Smooth muscle cell (in vitro differentiated cells): ENCODE measurements at regions not wholly inside any gene's neighbourhood (a gene's known extent, or its start where the extent isn't known, plus 50 kb on each side); places are given as distances from the start of the nearest gene placed in this dataset.
A peak's percentile ranks its signal among the peaks of the same experiment; 100 is the strongest.

Source experiments
- DNase-seq: peaks from one replicate; lab custom pipeline; 2025; ENCODE audit not compliant: unreplicated experiment; lab: John Stamatoyannopoulos, UW
- H2AFZ ChIP-seq: fragments of 200-600 bp; sonication (generic); 2 replicates; pipeline ENCODE4 v1.6.0; 2016; ENCODE audit warnings: antibody characterized with exemption, low read depth, mild to moderate bottlenecking
- H3F3A ChIP-seq: fragments of 200-600 bp; sonication (generic); 2 replicates; pipeline ENCODE4 v1.6.0; 2017; ENCODE audit warnings: antibody characterized with exemption, low read depth
- H3K27ac ChIP-seq: fragments of 200-600 bp; sonication (generic); 2 replicates; pipeline ENCODE4 v1.5.1; 2016; ENCODE audit warnings: low read depth, mild to moderate bottlenecking
- H3K27me3 ChIP-seq: fragments of 200-600 bp; sonication (generic); 2 replicates; pipeline ENCODE4 v1.6.1; 2016; ENCODE audit warnings: low read depth, mild to moderate bottlenecking
- H3K36me3 ChIP-seq: fragments of 200-600 bp; sonication (generic); 2 replicates; pipeline ENCODE4 v1.5.1; 2016; ENCODE audit warnings: low read depth
- H3K4me1 ChIP-seq: fragments of 200-600 bp; sonication (generic); 2 replicates; pipeline ENCODE4 v1.5.1; 2016; ENCODE audit warnings: low read depth
- H3K4me2 ChIP-seq: fragments of 200-600 bp; sonication (generic); 2 replicates; pipeline ENCODE4 v1.6.0; 2016; ENCODE audit warnings: mild to moderate bottlenecking
- H3K4me3 ChIP-seq: fragments of 200-600 bp; sonication (generic); 2 replicates; pipeline ENCODE4 v1.5.1; 2016; ENCODE audit warnings: mild to moderate bottlenecking
- H3K79me2 ChIP-seq: fragments of 200-600 bp; sonication (generic); 2 replicates; pipeline ENCODE4 v1.6.0; 2016; ENCODE audit warnings: low read depth, mild to moderate bottlenecking
- H3K9ac ChIP-seq: fragments of 200-600 bp; sonication (generic); 2 replicates; pipeline ENCODE4 v1.6.0; 2016; ENCODE audit warnings: low read depth
- H3K9me3 ChIP-seq: fragments of 200-600 bp; sonication (generic); replicated peaks from 2 replicates; pipeline ENCODE4 v1.5.1; 2016; ENCODE audit warnings: low read depth
- H4K20me1 ChIP-seq: fragments of 200-600 bp; sonication (generic); 2 replicates; pipeline ENCODE4 v1.6.0; 2016; ENCODE audit warnings: low read depth
- CTCF ChIP-seq: fragments of 200-600 bp; sonication (generic); IDR thresholded peaks from 2 replicates; pipeline ENCODE4 v1.5.1; 2017; ENCODE audit warnings: borderline replicate concordance, mild to moderate bottlenecking, antibody characterized with exemption; ENCODE audit not compliant: insufficient read depth, poor library complexity, severe bottlenecking
- WGBS: methylation state at CpG from one replicate; pipeline ENCODE4 v1.1.7; 2016; ENCODE audit warnings: low lambda C conversion rate; 5-methylcytosine and 5-hydroxymethylcytosine counted together

DNA sequence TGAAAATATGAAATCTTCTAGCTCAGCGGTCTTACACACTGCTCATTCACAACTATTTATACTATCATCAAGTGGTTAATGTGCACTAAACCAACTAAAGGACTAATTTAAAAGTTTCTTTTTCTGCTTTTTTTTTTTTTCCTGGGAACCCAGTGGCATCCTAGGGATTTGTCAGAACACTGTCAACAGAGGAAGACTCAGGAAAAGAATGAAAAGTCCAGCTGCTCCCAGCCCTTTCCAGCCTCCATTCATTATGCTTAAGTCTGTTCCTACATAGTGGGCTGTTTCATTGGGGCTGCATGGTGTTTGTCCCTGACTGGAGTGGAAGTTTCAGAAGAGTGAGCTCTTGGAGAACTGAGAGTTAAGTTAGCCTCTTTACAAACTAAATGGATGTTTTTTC is 391.1 kb downstream of the AASDHPPT start:
- Histone ChIP-seq H3K9me3 (no peaks in the 10 kb centered on the region), H3K27me3 (no peaks in the 10 kb centered on the region), H3K36me3 (no peaks in the 10 kb centered on the region), H3K4me1 (peaks cover 29% of the 10 kb centered on the region), H3K27ac (peak overlapping the region; percentile 21), H3K4me2 (peak overlapping the region; percentile 72), H4K20me1 (no peaks in the 10 kb centered on the region), H3K4me3 (no peak overlapping the region), H3F3A (peaks cover 18% of the 10 kb centered on the region), H2AFZ (no peak overlapping the region), H3K79me2 (no peaks in the 10 kb centered on the region), H3K9ac (no peak overlapping the region)
- TF ChIP-seq CTCF = no peak
- 64% methylated on average over 1 of the region's 1 CpG for WGBS
- no peak for DNase-seq

DNA sequence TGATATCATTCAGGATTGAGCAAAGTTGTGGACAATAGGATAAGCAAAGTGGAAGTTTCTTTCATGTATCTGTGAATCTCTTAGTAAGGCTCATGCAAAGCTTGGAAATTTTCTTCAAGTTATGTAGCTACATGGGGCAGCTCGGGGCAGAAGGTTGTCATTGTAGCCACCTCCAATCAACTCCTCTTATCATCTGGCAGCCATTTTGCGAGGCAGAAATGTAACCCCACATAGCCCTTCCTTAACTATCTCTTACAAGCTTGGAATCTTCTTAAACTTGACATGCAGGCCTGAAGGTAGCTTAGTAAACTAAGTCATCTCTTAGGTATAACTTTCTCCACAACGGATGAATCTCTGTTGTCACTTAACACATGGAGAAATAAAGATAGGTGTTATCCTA is 392.8 kb downstream of the AASDHPPT start:
- H4K20me1 ChIP-seq = no peaks in the 10 kb centered on the region
- 74% methylated on average over 3 of the region's 3 CpGs for WGBS
- no peak overlapping the region for H3K4me3 ChIP-seq
- no peak overlapping the region for H2AFZ ChIP-seq
- no peaks in the 10 kb centered on the region for H3K79me2 ChIP-seq
- no peak overlapping the region for H3K9ac ChIP-seq
- peaks cover 18% of the 10 kb centered on the region for H3F3A ChIP-seq
- DNase-seq = no peak
- no peaks in the 10 kb centered on the region for H3K36me3 ChIP-seq
- H3K27ac ChIP-seq = no peak overlapping the region
- no peak for TF ChIP-seq CTCF
- peaks cover 26% of the 10 kb centered on the region for H3K4me1 ChIP-seq
- H3K9me3 ChIP-seq = no peaks in the 10 kb centered on the region
- H3K4me2 ChIP-seq = no peak overlapping the region
- H3K27me3 ChIP-seq = no peaks in the 10 kb centered on the region

- Histone ChIP-seq H3K27me3 (no peaks in the 10 kb centered on the region), H3K27ac (no peak overlapping the region), H3F3A (peaks cover 18% of the 10 kb centered on the region), H3K4me1 (peaks cover 25% of the 10 kb centered on the region), H3K4me2 (no peak overlapping the region), H3K9ac (no peak overlapping the region), H3K36me3 (no peaks in the 10 kb centered on the region), H2AFZ (no peak overlapping the region), H4K20me1 (no peaks in the 10 kb centered on the region), H3K4me3 (no peak overlapping the region), H3K9me3 (no peaks in the 10 kb centered on the region), H3K79me2 (no peaks in the 10 kb centered on the region)
- no peak for DNase-seq
- 67% methylated on average over 1 of the region's 1 CpG for WGBS
- TF ChIP-seq CTCF = no peak
These were observed 393.8 kb downstream of the AASDHPPT start for GRCh38 chr11:106471276-106471675.

DNA sequence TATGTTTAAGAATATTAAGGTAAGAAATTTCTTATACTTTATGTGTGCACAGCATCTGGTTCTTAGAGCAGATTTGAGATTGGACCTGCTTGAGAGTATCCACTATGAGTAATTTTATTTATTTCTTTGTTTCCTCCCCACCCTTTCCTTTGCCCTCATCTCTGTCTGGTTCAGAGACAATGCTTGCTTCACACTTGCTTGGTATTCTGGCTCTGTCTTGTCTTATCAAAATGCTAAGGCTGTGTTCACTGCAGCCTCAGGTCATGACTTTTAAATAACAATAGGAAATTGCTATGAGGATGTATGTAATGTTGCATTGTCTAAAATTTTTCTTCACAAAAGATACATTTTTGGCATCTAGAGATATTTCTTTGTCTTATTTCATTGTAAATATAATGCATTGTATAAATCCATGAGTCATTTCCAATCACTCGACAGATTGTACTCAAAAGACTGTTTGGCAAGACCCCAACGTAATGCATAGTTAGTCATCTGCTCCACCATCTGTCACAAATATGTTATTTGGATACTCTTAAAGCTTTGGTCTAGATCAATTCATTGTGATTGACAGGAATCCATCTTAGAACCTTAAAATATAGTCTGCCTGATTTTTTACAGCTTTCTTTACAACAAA is 395.7 kb downstream of the AASDHPPT start:
- Histone ChIP-seq H4K20me1 (no peaks in the 10 kb centered on the region), H3K27ac (no peak overlapping the region), H3K27me3 (no peaks in the 10 kb centered on the region), H3K4me2 (peak overlapping the region; percentile 10), H3K79me2 (no peaks in the 10 kb centered on the region), H3F3A (peaks cover 5% of the 10 kb centered on the region), H3K4me1 (peaks cover 9% of the 10 kb centered on the region), H2AFZ (no peak overlapping the region), H3K9me3 (no peaks in the 10 kb centered on the region), H3K9ac (no peak overlapping the region), H3K36me3 (no peaks in the 10 kb centered on the region), H3K4me3 (no peak overlapping the region)
- 90% methylated on average over 2 of the region's 2 CpGs for WGBS
- no peak for DNase-seq
- TF ChIP-seq CTCF = no peak
